Fibroblast of lung (primary cell): ENCODE measurements at regions not wholly inside any gene's neighbourhood (a gene's known extent, or its start where the extent isn't known, plus 50 kb on each side); places are given as distances from the start of the nearest gene placed in this dataset.

Source experiments
- DNase-seq, 2 donors: peaks; one replicate each; pipeline versions ENCODE4 v3.0.0 to v3.0.0-alpha.2; 2010; ENCODE audit warnings: low read depth in 2 of 2
- H2AFZ ChIP-seq: 2 replicates; pipeline ENCODE4 v1.5.1; 2012; ENCODE audit warnings: low read length, control low read depth, inconsistent platforms
- H3K27ac ChIP-seq: 2 replicates; pipeline ENCODE4 v1.5.1; 2011; ENCODE audit warnings: low read length, control low read depth; ENCODE audit not compliant: insufficient read depth
- H3K27me3 ChIP-seq: 2 replicates; pipeline ENCODE4 v1.5.1; 2011; ENCODE audit warnings: mild to moderate bottlenecking, low read length; ENCODE audit not compliant: control insufficient read depth, insufficient read depth
- H3K36me3 ChIP-seq: 2 replicates; pipeline ENCODE4 v1.5.1; 2011; ENCODE audit warnings: low read length; ENCODE audit not compliant: control insufficient read depth, insufficient read depth
- H3K4me1 ChIP-seq: 2 replicates; pipeline ENCODE4 v1.5.1; 2011; ENCODE audit warnings: low read length; ENCODE audit not compliant: control insufficient read depth, insufficient read depth; ENCODE audit errors: extremely low read depth
- H3K4me2 ChIP-seq: 2 replicates; pipeline ENCODE4 v1.5.1; 2011; ENCODE audit warnings: low read length, control low read depth; ENCODE audit not compliant: insufficient read depth; ENCODE audit errors: extremely low read depth
- H3K4me3 ChIP-seq, 4 experiments: fragments of 200-600 bp in 1 of 4; sonication (generic) in 1 of 4; replicated peaks in 1 of 4; 2 replicates each; pipeline ENCODE4 v1.5.1; 2011 to 2016; ENCODE audit warnings: low read length in 4 of 4, low read depth in 3 of 4, mild to moderate bottlenecking in 3 of 4, control low read depth in 2 of 4, inconsistent platforms in 1 of 4, mixed read lengths in 1 of 4; ENCODE audit not compliant: insufficient read depth in 1 of 4; ENCODE audit errors: control extremely low read depth in 1 of 4
- H3K79me2 ChIP-seq: 2 replicates; pipeline ENCODE4 v1.5.1; 2012; ENCODE audit warnings: mild to moderate bottlenecking, low read length, inconsistent platforms; ENCODE audit not compliant: control insufficient read depth, insufficient read depth
- H3K9ac ChIP-seq: 2 replicates; pipeline ENCODE4 v1.5.1; 2011; ENCODE audit warnings: mild to moderate bottlenecking, low read length, control low read depth; ENCODE audit not compliant: insufficient read depth
- H3K9me3 ChIP-seq: 2 replicates; pipeline ENCODE4 v1.5.1; 2012; ENCODE audit warnings: low read depth, low read length; ENCODE audit not compliant: control insufficient read depth, insufficient read depth
- H4K20me1 ChIP-seq: 2 replicates; pipeline ENCODE4 v1.5.1; 2011; ENCODE audit warnings: low read length; ENCODE audit not compliant: control insufficient read depth, insufficient read depth; ENCODE audit errors: extremely low read depth
- EZH2 ChIP-seq: IDR thresholded peaks from 2 replicates; pipeline ENCODE4 v1.5.1; 2012; ENCODE audit warnings: low read length, control low read depth, mild to moderate bottlenecking; ENCODE audit errors: missing control alignments
- TF ChIP-seq, protein P1 (sequence below), 2 donors: IDR thresholded peaks in 1 of 2; conservative IDR thresholded peaks in 1 of 2; 1 replicate in 1 of 2; 2 replicates in 1 of 2; pipeline ENCODE4 v1.5.1; 2011 to 2012; ENCODE audit warnings: low read length in 2 of 2, control low read depth in 1 of 2, inconsistent platforms in 1 of 2, low read depth in 1 of 2, mild to moderate bottlenecking in 1 of 2

DNA sequence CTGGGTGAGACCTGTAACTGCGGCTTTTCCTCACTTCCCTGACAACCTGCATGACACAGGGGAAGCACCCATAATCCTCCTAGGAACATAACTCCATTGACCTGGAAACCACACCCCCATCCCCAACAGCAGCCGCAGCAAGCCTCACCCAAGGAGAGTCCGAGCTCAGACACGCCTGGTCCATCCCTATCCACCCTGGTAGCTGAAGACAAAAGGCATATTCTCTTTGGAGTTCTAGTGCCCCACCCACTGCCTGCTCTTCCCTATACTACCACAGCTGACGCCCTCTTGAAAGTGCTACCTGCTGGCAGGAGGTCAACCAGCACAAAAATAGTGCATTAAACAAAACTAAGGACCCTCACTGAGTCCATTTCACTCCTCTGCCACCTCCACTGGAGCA is 1080.9 kb upstream of the IGFBP7 start:
- no peaks in the 10 kb centered on the region for H3K36me3 ChIP-seq
- TF ChIP-seq EZH2, result no peak
- TF ChIP-seq, protein P1, sequence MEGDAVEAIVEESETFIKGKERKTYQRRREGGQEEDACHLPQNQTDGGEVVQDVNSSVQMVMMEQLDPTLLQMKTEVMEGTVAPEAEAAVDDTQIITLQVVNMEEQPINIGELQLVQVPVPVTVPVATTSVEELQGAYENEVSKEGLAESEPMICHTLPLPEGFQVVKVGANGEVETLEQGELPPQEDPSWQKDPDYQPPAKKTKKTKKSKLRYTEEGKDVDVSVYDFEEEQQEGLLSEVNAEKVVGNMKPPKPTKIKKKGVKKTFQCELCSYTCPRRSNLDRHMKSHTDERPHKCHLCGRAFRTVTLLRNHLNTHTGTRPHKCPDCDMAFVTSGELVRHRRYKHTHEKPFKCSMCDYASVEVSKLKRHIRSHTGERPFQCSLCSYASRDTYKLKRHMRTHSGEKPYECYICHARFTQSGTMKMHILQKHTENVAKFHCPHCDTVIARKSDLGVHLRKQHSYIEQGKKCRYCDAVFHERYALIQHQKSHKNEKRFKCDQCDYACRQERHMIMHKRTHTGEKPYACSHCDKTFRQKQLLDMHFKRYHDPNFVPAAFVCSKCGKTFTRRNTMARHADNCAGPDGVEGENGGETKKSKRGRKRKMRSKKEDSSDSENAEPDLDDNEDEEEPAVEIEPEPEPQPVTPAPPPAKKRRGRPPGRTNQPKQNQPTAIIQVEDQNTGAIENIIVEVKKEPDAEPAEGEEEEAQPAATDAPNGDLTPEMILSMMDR (conservative IDR thresholded peaks at IDR 0.05 in 1 of 2, IDR thresholded peaks at IDR 0.05 in 1 of 2; ENCODE audit: low read depth in 1 of 2, low read length in 2 of 2), result no peak
- H3K9ac ChIP-seq, result no peak overlapping the region
- H3K27me3 ChIP-seq, result no peaks in the 10 kb centered on the region
- no peak overlapping the region for H3K4me2 ChIP-seq
- no peaks in the 10 kb centered on the region for H3K4me1 ChIP-seq
- no peak for DNase-seq
- no peak overlapping the region for H2AFZ ChIP-seq
- no peak overlapping the region for H3K27ac ChIP-seq
- H3K4me3 ChIP-seq, result no peak overlapping the region
- H3K9me3 ChIP-seq, result no peaks in the 10 kb centered on the region
- no peaks in the 10 kb centered on the region for H3K79me2 ChIP-seq
- H4K20me1 ChIP-seq, result no peaks in the 10 kb centered on the region

DNA sequence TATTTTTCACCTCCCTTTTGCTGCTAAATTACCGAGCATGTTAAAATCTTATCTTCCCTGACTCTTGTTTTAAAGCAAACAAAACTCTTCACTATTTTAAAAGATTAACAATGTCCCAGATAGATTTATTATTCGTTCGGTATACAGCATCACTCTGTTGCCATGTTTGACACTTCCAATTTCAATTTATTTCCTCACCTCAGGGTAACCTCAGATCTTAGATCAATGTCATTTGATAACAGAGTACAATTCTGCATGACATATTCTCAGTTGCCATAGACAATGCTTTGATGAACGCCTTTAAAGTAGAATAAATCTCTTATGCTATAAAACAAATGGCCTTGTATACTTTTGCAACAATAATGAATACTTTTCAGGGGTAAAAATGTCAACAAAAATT is 1078.1 kb upstream of the IGFBP7 start:
- H3K79me2 ChIP-seq, result no peaks in the 10 kb centered on the region
- no peaks in the 10 kb centered on the region for H3K27me3 ChIP-seq
- H3K4me2 ChIP-seq, result no peak overlapping the region
- no peak overlapping the region for H2AFZ ChIP-seq
- no peak overlapping the region for H3K4me3 ChIP-seq
- no peak for DNase-seq
- no peaks in the 10 kb centered on the region for H4K20me1 ChIP-seq
- H3K27ac ChIP-seq, result no peak overlapping the region
- no peaks in the 10 kb centered on the region for H3K9me3 ChIP-seq
- H3K36me3 ChIP-seq, result no peaks in the 10 kb centered on the region
- no peak for TF ChIP-seq EZH2
- TF ChIP-seq, protein P1 (conservative IDR thresholded peaks at IDR 0.05 in 1 of 2, IDR thresholded peaks at IDR 0.05 in 1 of 2; ENCODE audit: low read depth in 1 of 2, low read length in 2 of 2), result no peak
- H3K4me1 ChIP-seq, result no peaks in the 10 kb centered on the region
- H3K9ac ChIP-seq, result no peak overlapping the region

DNA sequence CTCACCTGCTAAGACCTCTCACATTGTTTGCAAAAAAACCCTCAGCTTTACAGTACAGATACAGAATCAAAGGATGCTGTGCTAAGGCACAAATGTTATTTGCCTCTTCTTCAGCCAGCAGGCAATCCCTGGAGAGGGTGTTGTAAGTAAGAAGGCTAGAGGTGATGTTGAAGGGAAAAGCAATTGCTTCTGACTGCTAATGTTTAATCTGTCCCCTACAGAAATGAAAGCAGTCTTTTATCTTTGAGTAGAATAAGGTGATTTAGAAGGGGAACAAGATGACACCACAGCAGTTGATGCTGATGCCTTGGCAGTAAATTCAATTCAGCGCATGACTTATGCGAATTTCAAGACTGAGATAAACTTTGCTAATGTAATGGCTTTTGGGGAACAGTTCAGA is 1064.8 kb upstream of the IGFBP7 start:
- Histone ChIP-seq H4K20me1 (no peaks in the 10 kb centered on the region), H3K4me3 (no peak overlapping the region), H3K36me3 (no peaks in the 10 kb centered on the region), H3K4me2 (no peak overlapping the region), H3K79me2 (no peaks in the 10 kb centered on the region), H3K4me1 (no peaks in the 10 kb centered on the region), H3K27me3 (no peaks in the 10 kb centered on the region), H3K9me3 (no peaks in the 10 kb centered on the region), H2AFZ (no peak overlapping the region), H3K27ac (no peak overlapping the region), H3K9ac (no peak overlapping the region)
- no peak for TF ChIP-seq EZH2
- TF ChIP-seq, protein P1 (conservative IDR thresholded peaks at IDR 0.05 in 1 of 2, IDR thresholded peaks at IDR 0.05 in 1 of 2; ENCODE audit: low read depth in 1 of 2, low read length in 2 of 2), result no peak
- no peak for DNase-seq
